Neural cell (in vitro differentiated cells): ENCODE measurements at regions not wholly inside any gene's neighbourhood (a gene's known extent, or its start where the extent isn't known, plus 50 kb on each side); places are given as distances from the start of the nearest gene placed in this dataset.

Experiments
- EP300 ChIP-seq: fragments of 450-650 bp; conservative IDR thresholded peaks from 2 replicates; pipeline ENCODE4 v1.6.1; 2014; ENCODE audit warnings: antibody characterized with exemption, mild to moderate bottlenecking, moderate library complexity; ENCODE audit not compliant: poor library complexity, severe bottlenecking
- EZH2 ChIP-seq: fragments of 200-600, 300-800 bp; shearing (Covaris generic), sonication (generic); IDR thresholded peaks from 2 replicates; pipeline ENCODE4 v1.6.1; 2014; ENCODE audit warnings: antibody characterized with exemption, low read length, borderline replicate concordance, mild to moderate bottlenecking; ENCODE audit not compliant: insufficient read depth, poor library complexity, severe bottlenecking
- MXI1 ChIP-seq: fragments of 450-650 bp; conservative IDR thresholded peaks from 2 replicates; pipeline ENCODE4 v1.6.1; 2014; ENCODE audit warnings: antibody characterized with exemption, mild to moderate bottlenecking; ENCODE audit not compliant: poor library complexity, severe bottlenecking
- POLR2AphosphoS5 ChIP-seq: IDR thresholded peaks from 2 replicates; pipeline ENCODE4 v1.6.1; 2012
- RAD21 ChIP-seq: fragments of 450-650 bp; conservative IDR thresholded peaks from 2 replicates; pipeline ENCODE4 v1.6.1; 2014; ENCODE audit warnings: antibody characterized with exemption, mild to moderate bottlenecking, moderate library complexity
- SMC3 ChIP-seq: fragments of 450-650 bp; conservative IDR thresholded peaks from 2 replicates; pipeline ENCODE4 v1.6.1; 2014; ENCODE audit warnings: antibody characterized with exemption, mild to moderate bottlenecking, moderate library complexity; ENCODE audit not compliant: poor library complexity
- TAF1 ChIP-seq: IDR thresholded peaks from 2 replicates; pipeline ENCODE4 v1.6.1; 2012; ENCODE audit warnings: low read depth
- TF ChIP-seq, protein P1 (sequence below): fragments of 450-650 bp; IDR thresholded peaks from 2 replicates; pipeline ENCODE4 v1.5.1; 2014; ENCODE audit warnings: antibody characterized with exemption, mild to moderate bottlenecking, moderate library complexity; ENCODE audit not compliant: poor library complexity, severe bottlenecking
- TF ChIP-seq, protein P2 (sequence below): IDR thresholded peaks from 2 replicates; pipeline ENCODE4 v1.6.1; 2012; ENCODE audit warnings: borderline replicate concordance

DNA sequence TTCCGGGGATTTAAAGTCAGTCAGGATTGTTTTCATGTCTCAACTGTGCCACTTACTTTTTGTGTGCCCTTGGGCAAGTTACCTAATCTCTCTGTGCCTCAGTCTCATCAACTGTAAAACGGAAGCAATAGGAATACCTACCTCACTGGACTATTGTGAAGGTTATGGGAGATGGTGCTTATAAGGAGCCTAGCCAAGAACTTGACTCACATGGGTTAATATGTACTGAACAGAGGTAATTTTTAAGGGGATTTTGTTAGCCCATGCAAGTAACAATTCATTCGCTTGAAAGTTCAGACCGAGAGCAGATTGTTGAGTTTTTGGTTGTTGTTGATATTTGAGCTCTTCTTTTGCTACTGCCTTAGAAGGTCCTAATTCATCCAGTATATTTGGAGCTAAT lies 202.9 kb downstream of the ZNF365 start:
- TF ChIP-seq EZH2 (no peak), EP300 (no peak), TAF1 (no peak), POLR2AphosphoS5 (no peak), RAD21 (no peak), MXI1 (no peak), SMC3 (no peak)
- TF ChIP-seq, protein P1, sequence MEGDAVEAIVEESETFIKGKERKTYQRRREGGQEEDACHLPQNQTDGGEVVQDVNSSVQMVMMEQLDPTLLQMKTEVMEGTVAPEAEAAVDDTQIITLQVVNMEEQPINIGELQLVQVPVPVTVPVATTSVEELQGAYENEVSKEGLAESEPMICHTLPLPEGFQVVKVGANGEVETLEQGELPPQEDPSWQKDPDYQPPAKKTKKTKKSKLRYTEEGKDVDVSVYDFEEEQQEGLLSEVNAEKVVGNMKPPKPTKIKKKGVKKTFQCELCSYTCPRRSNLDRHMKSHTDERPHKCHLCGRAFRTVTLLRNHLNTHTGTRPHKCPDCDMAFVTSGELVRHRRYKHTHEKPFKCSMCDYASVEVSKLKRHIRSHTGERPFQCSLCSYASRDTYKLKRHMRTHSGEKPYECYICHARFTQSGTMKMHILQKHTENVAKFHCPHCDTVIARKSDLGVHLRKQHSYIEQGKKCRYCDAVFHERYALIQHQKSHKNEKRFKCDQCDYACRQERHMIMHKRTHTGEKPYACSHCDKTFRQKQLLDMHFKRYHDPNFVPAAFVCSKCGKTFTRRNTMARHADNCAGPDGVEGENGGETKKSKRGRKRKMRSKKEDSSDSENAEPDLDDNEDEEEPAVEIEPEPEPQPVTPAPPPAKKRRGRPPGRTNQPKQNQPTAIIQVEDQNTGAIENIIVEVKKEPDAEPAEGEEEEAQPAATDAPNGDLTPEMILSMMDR, result no peak
- TF ChIP-seq, protein P2, sequence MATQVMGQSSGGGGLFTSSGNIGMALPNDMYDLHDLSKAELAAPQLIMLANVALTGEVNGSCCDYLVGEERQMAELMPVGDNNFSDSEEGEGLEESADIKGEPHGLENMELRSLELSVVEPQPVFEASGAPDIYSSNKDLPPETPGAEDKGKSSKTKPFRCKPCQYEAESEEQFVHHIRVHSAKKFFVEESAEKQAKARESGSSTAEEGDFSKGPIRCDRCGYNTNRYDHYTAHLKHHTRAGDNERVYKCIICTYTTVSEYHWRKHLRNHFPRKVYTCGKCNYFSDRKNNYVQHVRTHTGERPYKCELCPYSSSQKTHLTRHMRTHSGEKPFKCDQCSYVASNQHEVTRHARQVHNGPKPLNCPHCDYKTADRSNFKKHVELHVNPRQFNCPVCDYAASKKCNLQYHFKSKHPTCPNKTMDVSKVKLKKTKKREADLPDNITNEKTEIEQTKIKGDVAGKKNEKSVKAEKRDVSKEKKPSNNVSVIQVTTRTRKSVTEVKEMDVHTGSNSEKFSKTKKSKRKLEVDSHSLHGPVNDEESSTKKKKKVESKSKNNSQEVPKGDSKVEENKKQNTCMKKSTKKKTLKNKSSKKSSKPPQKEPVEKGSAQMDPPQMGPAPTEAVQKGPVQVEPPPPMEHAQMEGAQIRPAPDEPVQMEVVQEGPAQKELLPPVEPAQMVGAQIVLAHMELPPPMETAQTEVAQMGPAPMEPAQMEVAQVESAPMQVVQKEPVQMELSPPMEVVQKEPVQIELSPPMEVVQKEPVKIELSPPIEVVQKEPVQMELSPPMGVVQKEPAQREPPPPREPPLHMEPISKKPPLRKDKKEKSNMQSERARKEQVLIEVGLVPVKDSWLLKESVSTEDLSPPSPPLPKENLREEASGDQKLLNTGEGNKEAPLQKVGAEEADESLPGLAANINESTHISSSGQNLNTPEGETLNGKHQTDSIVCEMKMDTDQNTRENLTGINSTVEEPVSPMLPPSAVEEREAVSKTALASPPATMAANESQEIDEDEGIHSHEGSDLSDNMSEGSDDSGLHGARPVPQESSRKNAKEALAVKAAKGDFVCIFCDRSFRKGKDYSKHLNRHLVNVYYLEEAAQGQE, result no peak
